OCI-LY7 (cell line): ENCODE measurements at regions not wholly inside any gene's neighbourhood (a gene's known extent, or its start where the extent isn't known, plus 50 kb on each side); places are given as distances from the start of the nearest gene placed in this dataset.
"Not testable (repeated sequence)": the region's sequence is repeated elsewhere in the genome, so short reads cannot be mapped to it uniquely, and the experiment has no call there.

ENCODE experiments used
- BruUV-seq: library from RNA; stranded (reverse); fragments of 400-500 nt; replicated peaks from 2 replicates; lab custom pipeline; 2021; lab: Mats Ljungman, UMichigan
- CTCF ChIA-PET: fragments of 300-600 bp; sonication (Branson Sonifier 250); formaldehyde crosslinking; loops from one replicate; lab custom pipeline; 2022; ENCODE audit warnings: antibody characterized with exemption; ENCODE audit not compliant: unreplicated experiment; lab: Charles Lee
- POLR2A ChIA-PET: fragments of 300-600 bp; sonication (Branson Sonifier 250); formaldehyde crosslinking; loops from one replicate; lab custom pipeline; 2022; ENCODE audit warnings: antibody characterized with exemption; lab: Charles Lee
- DNase-seq: peaks from one replicate; pipeline ENCODE4 v3.0.0-alpha.2; 2015; ENCODE audit warnings: low spot score
- H2AFZ ChIP-seq: fragments of 200-600 bp; sonication (generic), shearing (Covaris generic); 2 replicates; pipeline ENCODE4 v1.6.1; 2014; ENCODE audit warnings: mild to moderate bottlenecking, antibody characterized with exemption, low read length, moderate library complexity
- H3K27ac ChIP-seq: fragments of 200-600 bp; sonication (generic); 2 replicates; pipeline ENCODE4 v1.5.1; 2014; ENCODE audit warnings: mixed run types, low read depth, mild to moderate bottlenecking, moderate library complexity, low read length, inconsistent platforms; ENCODE audit not compliant: poor library complexity, severe bottlenecking
- H3K36me3 ChIP-seq: fragments of 200-600 bp; sonication (generic); 2 replicates; pipeline ENCODE4 v1.6.1; 2014; ENCODE audit warnings: mild to moderate bottlenecking, antibody characterized with exemption, low read length, moderate library complexity, mixed read lengths; ENCODE audit not compliant: insufficient read depth
- H3K4me1 ChIP-seq: fragments of 200-600 bp; sonication (generic); 2 replicates; pipeline ENCODE4 v1.5.1; 2014; ENCODE audit warnings: mild to moderate bottlenecking, low read length; ENCODE audit not compliant: insufficient read depth, poor library complexity, severe bottlenecking
- H3K4me2 ChIP-seq: fragments of 200-600 bp; sonication (generic); 2 replicates; pipeline ENCODE4 v1.6.1; 2014; ENCODE audit warnings: mild to moderate bottlenecking, low read length
- H3K4me3 ChIP-seq: fragments of 200-600 bp; sonication (generic); 2 replicates; pipeline ENCODE4 v1.5.1; 2014; ENCODE audit warnings: mild to moderate bottlenecking, low read depth, low read length; ENCODE audit not compliant: poor library complexity, severe bottlenecking
- H3K79me2 ChIP-seq: fragments of 200-600 bp; sonication (generic); 2 replicates; pipeline ENCODE4 v1.6.1; 2016; ENCODE audit warnings: low read depth, mild to moderate bottlenecking, low read length, moderate library complexity, mixed read lengths; ENCODE audit not compliant: insufficient read depth
- H3K9me2 ChIP-seq: fragments of 200-600 bp; sonication (generic); 2 replicates; pipeline ENCODE4 v1.6.1; 2016; ENCODE audit warnings: mild to moderate bottlenecking, low read length, mixed read lengths; ENCODE audit not compliant: insufficient read depth
- H3K9me3 ChIP-seq: fragments of 200-600 bp; sonication (generic); 2 replicates; pipeline ENCODE4 v1.6.1; 2014; ENCODE audit warnings: mild to moderate bottlenecking, mixed run types, low read length, mixed read lengths
- H4K20me1 ChIP-seq: fragments of 200-600 bp; sonication (generic); 2 replicates; pipeline ENCODE4 v1.6.1; 2014; ENCODE audit warnings: mild to moderate bottlenecking, antibody characterized with exemption, low read length, moderate library complexity, mixed read lengths; ENCODE audit not compliant: insufficient read depth
- EZH2phosphoT487 ChIP-seq: fragments of 200-600 bp; sonication (generic); IDR thresholded peaks from 2 replicates; pipeline ENCODE4 v1.6.1; 2018; ENCODE audit warnings: low read depth, borderline replicate concordance, mild to moderate bottlenecking, mixed run types, antibody characterized with exemption, low read length, moderate library complexity, mixed read lengths
- intact Hi-C: fragments of 100-400 bp; cut with micrococcal nuclease; formaldehyde crosslinking; loops from one replicate; pipeline ENCODE4 v1.10.0; 2022; ENCODE audit not compliant: unreplicated experiment
- TF ChIP-seq, protein P1 (sequence below): fragments of 200-600 bp; sonication (generic); conservative IDR thresholded peaks from 2 replicates; pipeline ENCODE4 v1.5.1; 2014; ENCODE audit warnings: mild to moderate bottlenecking, antibody characterized with exemption, low read length, moderate library complexity, mixed read lengths

DNA sequence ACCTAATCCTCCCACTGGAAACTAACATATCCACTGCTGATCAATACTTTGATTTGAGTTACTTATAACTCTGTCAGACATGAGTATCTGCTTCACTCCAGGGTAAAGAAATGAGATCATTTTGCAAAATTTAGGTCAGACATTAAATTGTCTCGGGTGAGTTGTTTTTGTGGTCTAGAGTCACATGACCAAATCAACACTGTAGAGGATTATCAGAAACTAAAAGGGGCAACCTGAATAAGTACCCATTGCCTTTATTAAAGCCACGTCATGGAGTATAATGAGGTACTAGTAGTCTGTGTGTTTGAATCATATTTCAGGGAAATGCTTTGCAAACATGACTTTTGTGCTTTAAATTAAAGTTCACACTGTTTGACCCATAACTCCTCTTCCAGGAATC, 107.7 kb upstream of the ADO start:
- BruUV-seq = no TSS peak
- no peak for DNase-seq

DNA sequence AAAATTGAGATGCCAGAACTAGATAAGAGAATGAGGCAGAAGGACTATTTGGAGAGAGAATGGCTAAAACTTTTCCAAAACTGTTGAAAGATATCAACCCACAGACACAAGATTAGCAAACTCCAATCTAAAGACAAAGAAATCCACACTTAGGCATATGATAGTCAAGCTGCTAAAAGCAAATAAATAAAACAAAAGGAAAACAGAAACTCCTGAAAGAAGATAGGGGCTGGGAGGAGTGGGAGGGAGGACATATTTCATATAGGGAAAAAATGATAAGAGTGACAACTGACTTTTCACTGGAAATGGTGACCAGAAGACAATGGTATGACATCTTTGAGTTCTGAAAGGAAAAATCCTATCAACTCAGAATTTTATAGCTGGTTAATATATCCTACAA, 105.4 kb upstream of the ADO start:
- H3K27ac ChIP-seq = no peak overlapping the region
- no peaks in the 10 kb centered on the region for H3K79me2 ChIP-seq
- peak; percentile 26 for DNase-seq
- no peaks in the 10 kb centered on the region for H3K36me3 ChIP-seq
- ChIA-PET POLR2A (no interaction called here), CTCF (no interaction called here)
- no peaks in the 10 kb centered on the region for H3K4me1 ChIP-seq
- H3K4me2 ChIP-seq = no peak overlapping the region
- TF ChIP-seq, protein P1, sequence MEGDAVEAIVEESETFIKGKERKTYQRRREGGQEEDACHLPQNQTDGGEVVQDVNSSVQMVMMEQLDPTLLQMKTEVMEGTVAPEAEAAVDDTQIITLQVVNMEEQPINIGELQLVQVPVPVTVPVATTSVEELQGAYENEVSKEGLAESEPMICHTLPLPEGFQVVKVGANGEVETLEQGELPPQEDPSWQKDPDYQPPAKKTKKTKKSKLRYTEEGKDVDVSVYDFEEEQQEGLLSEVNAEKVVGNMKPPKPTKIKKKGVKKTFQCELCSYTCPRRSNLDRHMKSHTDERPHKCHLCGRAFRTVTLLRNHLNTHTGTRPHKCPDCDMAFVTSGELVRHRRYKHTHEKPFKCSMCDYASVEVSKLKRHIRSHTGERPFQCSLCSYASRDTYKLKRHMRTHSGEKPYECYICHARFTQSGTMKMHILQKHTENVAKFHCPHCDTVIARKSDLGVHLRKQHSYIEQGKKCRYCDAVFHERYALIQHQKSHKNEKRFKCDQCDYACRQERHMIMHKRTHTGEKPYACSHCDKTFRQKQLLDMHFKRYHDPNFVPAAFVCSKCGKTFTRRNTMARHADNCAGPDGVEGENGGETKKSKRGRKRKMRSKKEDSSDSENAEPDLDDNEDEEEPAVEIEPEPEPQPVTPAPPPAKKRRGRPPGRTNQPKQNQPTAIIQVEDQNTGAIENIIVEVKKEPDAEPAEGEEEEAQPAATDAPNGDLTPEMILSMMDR = no peak
- TF ChIP-seq EZH2phosphoT487 = no peak
- peaks cover 23% of the 10 kb centered on the region; the same call in 1 of the 2 replicates for H3K9me3 ChIP-seq
- H4K20me1 ChIP-seq = no peaks in the 10 kb centered on the region
- BruUV-seq = no TSS peak
- H3K9me2 ChIP-seq = no peaks in the 10 kb centered on the region
- H3K4me3 ChIP-seq = no peak overlapping the region
- intact Hi-C loops = no loop called here
- no peak overlapping the region for H2AFZ ChIP-seq

More for the DNA sequence above, 107.7 kb upstream of the ADO start:
- no peaks in the 10 kb centered on the region for H3K9me2 ChIP-seq
- intact Hi-C loops = no loop called here
- no peak overlapping the region for H3K4me2 ChIP-seq
- no peaks in the 10 kb centered on the region for H4K20me1 ChIP-seq
- POLR2A ChIA-PET = interaction anchor here (0.6 to 1.7 kb wide), 4 partner anchors 12 to 76 kb away, joined by 3 read pairs; no protein-coding TSS in a partner anchor
- peaks cover under 1% of the 10 kb centered on the region for H3K4me1 ChIP-seq
- H3K36me3 ChIP-seq = no peaks in the 10 kb centered on the region
- no peak overlapping the region for H3K4me3 ChIP-seq
- peaks cover 23% of the 10 kb centered on the region; the same call in 1 of the 2 replicates for H3K9me3 ChIP-seq
- CTCF ChIA-PET = no interaction called here
- no peaks in the 10 kb centered on the region for H3K79me2 ChIP-seq
- no peak overlapping the region for H3K27ac ChIP-seq
- TF ChIP-seq, protein P1 = no peak
- H2AFZ ChIP-seq = no peak overlapping the region

DNA sequence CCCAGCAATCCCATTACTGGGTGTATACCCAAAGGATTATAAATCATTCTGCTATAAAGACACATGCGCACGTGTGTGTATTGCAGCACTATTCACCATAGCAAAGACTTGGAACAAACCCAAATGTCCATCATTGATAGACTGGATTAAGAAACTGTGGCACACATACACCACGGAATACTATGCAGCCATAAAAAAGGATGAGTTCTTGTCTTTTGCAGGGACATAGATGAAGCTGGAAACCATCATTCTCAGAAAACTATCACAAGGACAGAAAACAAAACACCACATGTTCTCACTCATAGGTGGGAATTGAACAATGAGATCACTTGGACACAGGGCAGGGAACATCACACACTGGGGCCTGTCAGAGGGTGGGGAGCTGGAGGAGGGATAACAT, 100.4 kb upstream of the ADO start:
- H3K9me2 ChIP-seq, H3K36me3 ChIP-seq, BruUV-seq, H3K27ac ChIP-seq, CTCF ChIA-PET, DNase-seq, H3K4me2 ChIP-seq, intact Hi-C loops, H3K4me3 ChIP-seq, H4K20me1 ChIP-seq, H3K79me2 ChIP-seq, H2AFZ ChIP-seq: not testable (repeated sequence)
- H3K9me3 ChIP-seq = peaks cover 10% of the 10 kb centered on the region; the same call in 1 of the 2 replicates
- H3K4me1 ChIP-seq = peaks cover 15% of the 10 kb centered on the region
- POLR2A ChIA-PET = interaction anchor here (1.2 kb wide), 1 partner anchor 14 kb away, joined by 6 read pairs; no protein-coding TSS in a partner anchor
